Adipocyte (in vitro differentiated cells): ENCODE measurements at regions not wholly inside any gene's neighbourhood (a gene's known extent, or its start where the extent isn't known, plus 50 kb on each side); places are given as distances from the start of the nearest gene placed in this dataset.

Source experiments
- DNase-seq: peaks from one replicate; pipeline ENCODE4 v3.0.0-alpha.2; 2015; ENCODE audit warnings: low read depth
- H3K27me3 ChIP-seq: replicated peaks from 2 replicates; pipeline ENCODE4 v1.7.0; 2013; ENCODE audit warnings: mild to moderate bottlenecking, low read length, moderate library complexity; ENCODE audit not compliant: control insufficient read depth, insufficient read depth
- H3K36me3 ChIP-seq: 2 replicates; pipeline ENCODE4 v1.7.0; 2013; ENCODE audit warnings: low read length, mild to moderate bottlenecking, moderate library complexity; ENCODE audit not compliant: control insufficient read depth, insufficient read depth, severe bottlenecking
- H3K4me1 ChIP-seq: 2 replicates; pipeline ENCODE4 v1.7.0; 2013; ENCODE audit warnings: mild to moderate bottlenecking, low read length, moderate library complexity; ENCODE audit not compliant: control insufficient read depth, insufficient read depth
- H3K4me3 ChIP-seq: 2 replicates; pipeline ENCODE4 v1.7.0; 2013; ENCODE audit warnings: mild to moderate bottlenecking, low read length, moderate library complexity
- H3K9ac ChIP-seq: 2 replicates; pipeline ENCODE4 v1.7.0; 2013; ENCODE audit warnings: mild to moderate bottlenecking, low read length, moderate library complexity
- H3K9me3 ChIP-seq: 2 replicates; pipeline ENCODE4 v1.7.0; 2013; ENCODE audit warnings: mild to moderate bottlenecking, low read length, moderate library complexity; ENCODE audit not compliant: control insufficient read depth

DNA sequence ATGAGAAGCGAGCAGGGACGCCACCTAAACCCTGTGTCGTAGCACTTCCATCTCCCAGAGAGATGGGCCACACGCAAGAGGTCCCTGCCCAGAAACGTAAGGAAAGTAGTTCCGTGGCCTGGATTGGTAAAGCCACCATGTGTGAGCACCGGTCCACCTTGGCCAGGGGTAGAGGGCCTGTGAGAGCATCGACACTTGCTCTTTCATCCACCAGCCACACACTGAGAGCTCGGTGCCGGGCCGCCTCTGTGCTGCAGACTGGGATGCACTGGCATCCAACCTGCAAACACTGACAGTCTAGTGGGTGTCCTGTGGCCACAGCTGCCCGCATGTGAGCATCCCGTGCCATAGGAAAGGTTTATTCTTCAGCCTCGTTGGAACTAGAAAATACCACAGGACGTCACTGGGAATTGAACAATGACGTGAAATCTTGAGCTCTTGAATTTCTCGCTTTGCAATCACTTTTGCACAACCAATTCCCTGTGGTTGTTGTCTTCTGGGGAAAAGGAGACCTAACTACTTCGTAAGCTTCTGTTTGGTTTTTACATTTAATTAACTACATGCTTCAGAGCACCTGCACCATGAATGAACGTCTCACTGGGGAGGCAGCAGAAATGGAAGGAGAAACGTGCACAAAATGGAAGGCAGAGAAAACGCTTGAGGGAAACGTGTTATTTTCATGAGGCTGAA lies 212.0 kb upstream of the RAB6C start:
- no peak overlapping the region for H3K9ac ChIP-seq
- no peaks in the 10 kb centered on the region for H3K36me3 ChIP-seq
- DNase-seq: no peak
- no peak overlapping the region for H3K4me3 ChIP-seq
- H3K4me1 ChIP-seq: no peaks in the 10 kb centered on the region
- H3K9me3 ChIP-seq: no peaks in the 10 kb centered on the region
- peaks cover 10% of the 10 kb centered on the region for H3K27me3 ChIP-seq

DNA sequence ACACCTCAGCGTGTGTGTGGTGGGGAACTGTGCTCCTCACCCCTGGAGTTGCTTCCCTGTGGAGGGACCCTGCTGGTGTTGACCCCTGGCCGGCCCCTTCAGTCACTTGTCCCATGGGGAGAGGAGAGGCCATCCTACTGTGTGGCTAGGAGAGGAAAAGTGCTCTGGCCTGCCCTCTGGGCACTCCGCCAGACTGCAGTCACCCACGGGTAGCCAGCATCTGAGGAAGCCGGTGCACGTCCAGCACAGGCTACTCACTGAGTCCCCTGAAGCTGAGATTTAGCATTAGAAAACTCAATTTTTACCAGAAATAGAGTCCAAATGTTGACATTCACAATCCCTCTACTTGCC lies 211.5 kb upstream of the RAB6C start:
- Histone ChIP-seq H3K36me3 (no peaks in the 10 kb centered on the region), H3K9ac (no peak overlapping the region), H3K9me3 (no peaks in the 10 kb centered on the region), H3K4me1 (no peaks in the 10 kb centered on the region), H3K27me3 (peaks cover 10% of the 10 kb centered on the region), H3K4me3 (no peak overlapping the region)
- DNase-seq: no peak

- Histone ChIP-seq H3K27me3 (peaks cover 10% of the 10 kb centered on the region), H3K36me3 (no peaks in the 10 kb centered on the region), H3K4me3 (no peak overlapping the region), H3K9me3 (no peaks in the 10 kb centered on the region), H3K9ac (no peak overlapping the region), H3K4me1 (no peaks in the 10 kb centered on the region)
- no peak for DNase-seq
Measured at GRCh38 chr2:129768485-129769184, 210.8 kb upstream of the RAB6C start.

DNA sequence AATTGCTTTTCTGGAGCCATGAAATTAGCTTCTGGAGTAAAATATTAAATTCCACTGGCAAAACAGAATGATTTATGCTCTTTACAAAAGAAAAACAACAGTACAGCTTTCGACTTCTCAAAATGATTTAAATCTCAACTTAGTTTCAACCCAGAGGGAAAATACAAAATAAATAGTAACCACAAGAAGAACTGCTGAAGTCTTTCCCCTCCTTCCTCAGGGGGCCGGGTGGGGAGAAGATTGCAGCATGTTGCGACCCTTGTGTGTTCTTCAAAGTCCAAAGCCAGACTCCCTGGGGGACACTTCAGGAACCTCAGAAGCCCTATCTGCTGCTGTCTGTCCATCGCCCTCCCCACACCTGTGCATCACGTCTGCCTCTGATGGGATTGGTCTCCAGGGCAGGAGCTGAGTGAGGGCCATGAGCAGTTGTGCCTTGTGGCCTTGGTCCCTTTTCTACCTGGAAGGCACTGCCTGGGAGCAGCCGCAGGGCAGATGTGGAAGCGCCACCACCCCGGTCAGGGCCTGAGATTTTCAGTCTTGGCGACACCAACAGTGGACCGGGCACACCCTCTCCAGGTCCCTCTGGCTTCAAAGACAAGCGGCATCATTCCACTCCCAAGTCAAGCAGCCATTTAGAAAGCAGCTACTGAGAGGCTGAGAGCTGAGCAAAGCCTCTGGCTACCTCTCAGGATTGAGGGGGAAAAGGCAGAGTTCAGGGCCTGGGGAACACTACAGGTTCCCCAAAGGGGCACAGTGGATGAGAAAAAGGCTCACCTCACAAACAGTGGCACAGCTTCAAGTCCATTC lies 210.1 kb upstream of the RAB6C start:
- DNase-seq: no peak
- no peaks in the 10 kb centered on the region for H3K36me3 ChIP-seq
- no peak overlapping the region for H3K9ac ChIP-seq

DNA sequence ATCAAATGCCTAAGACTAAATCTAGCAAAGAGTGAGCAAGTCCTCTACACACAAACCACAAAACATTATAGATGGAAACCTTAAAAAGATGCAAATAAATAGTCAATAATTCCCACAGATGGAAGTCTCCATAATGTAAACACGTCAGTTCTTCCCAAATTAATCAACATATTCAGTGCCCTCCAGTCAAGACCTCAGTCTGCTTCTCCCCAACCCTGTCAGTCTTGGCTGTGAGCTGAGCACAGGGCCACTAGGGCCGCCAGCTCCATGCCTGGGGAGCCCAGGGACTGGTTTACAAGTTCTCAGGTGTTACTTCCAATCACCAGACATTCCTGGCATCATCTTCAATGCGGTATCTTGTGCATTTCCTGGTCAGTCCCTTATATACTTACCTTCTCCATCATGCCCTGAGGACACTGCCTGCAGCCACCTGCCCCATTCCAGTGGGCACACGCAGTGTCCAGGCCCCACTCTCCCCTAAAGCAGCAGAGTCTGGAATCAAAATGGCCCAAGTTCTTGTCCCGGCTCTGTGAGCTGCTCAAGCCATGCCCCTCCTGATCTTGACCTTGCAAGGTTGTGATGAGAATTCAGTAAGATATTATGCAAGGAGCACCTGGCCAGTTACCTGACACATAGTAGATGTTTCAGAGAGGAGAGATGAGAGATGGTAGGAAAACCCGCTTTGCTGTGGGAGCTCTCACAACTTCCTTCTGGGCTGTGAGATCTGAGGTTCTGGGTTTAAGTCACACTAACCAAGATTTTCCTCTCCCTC lies 207.9 kb upstream of the RAB6C start:
- Histone ChIP-seq H3K4me3 (no peak overlapping the region), H3K4me1 (no peaks in the 10 kb centered on the region), H3K9me3 (no peaks in the 10 kb centered on the region), H3K36me3 (no peaks in the 10 kb centered on the region), H3K27me3 (peaks cover 7% of the 10 kb centered on the region), H3K9ac (no peak overlapping the region)
- no peak for DNase-seq

More for the DNA sequence above, 210.1 kb upstream of the RAB6C start:
- Histone ChIP-seq H3K27me3 (peaks cover 10% of the 10 kb centered on the region), H3K4me3 (no peak overlapping the region), H3K9me3 (no peaks in the 10 kb centered on the region), H3K4me1 (no peaks in the 10 kb centered on the region)

GRCh38 chr2:129772190-129772579 lies 207.3 kb upstream of the RAB6C start:
- Histone ChIP-seq H3K4me3 (no peak overlapping the region), H3K4me1 (no peaks in the 10 kb centered on the region), H3K9ac (no peak overlapping the region), H3K36me3 (no peaks in the 10 kb centered on the region), H3K9me3 (no peaks in the 10 kb centered on the region), H3K27me3 (peaks cover 7% of the 10 kb centered on the region)
- DNase-seq: no peak

GRCh38 chr2:129775952-129776653 lies 203.4 kb upstream of the RAB6C start:
- Histone ChIP-seq H3K4me1 (no peaks in the 10 kb centered on the region), H3K4me3 (no peak overlapping the region), H3K9me3 (no peaks in the 10 kb centered on the region), H3K36me3 (no peaks in the 10 kb centered on the region), H3K27me3 (peaks cover 5% of the 10 kb centered on the region), H3K9ac (no peak overlapping the region)
- no peak for DNase-seq

- DNase-seq: no peak
- Histone ChIP-seq H3K9ac (no peak overlapping the region), H3K4me3 (no peak overlapping the region), H3K4me1 (no peaks in the 10 kb centered on the region), H3K9me3 (no peaks in the 10 kb centered on the region), H3K27me3 (peaks cover 5% of the 10 kb centered on the region), H3K36me3 (no peaks in the 10 kb centered on the region)
Measured at GRCh38 chr2:129777146-129777545, 202.3 kb upstream of the RAB6C start.

DNA sequence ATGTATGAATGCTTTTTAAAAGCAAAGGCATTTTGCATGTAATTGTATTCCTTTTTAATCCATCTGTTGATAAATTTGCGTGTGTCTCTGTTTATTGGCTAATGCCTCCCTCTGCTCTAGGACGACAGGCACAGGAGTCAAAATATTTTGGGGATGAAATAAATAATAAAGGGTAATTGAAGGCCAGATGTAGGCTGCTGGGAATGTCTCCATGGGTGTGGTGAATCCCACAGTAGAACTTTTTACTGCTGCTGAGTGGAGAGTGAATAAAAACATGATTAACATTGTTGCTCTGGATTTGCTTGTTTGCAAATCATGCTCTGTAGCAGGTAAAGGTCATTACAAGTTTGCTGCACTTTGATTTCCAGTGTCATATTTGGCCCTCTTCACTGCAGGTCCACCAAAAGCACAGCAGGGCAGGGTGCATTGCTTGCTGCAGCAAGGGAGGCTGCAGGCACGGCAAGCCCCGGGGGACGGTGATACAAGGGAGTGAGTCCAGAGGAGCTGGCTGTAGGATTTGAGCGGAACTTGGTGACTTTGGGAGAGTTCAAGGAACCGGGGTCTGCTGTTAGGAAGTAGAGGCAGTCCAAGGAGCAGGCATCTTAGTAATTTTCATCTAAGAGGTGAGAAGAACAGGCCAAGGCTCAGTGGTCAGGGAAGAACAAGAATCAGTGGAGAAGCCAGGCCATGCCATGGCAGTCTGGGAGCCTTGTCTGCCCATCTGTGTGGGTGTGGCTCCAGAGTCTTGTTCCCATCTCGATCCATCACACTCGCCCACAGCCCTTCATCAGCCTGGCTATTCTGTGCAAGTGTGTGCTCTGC lies 201.5 kb upstream of the RAB6C start:
- H3K9ac ChIP-seq: no peak overlapping the region
- no peak overlapping the region for H3K4me3 ChIP-seq
- H3K27me3 ChIP-seq: peaks cover 12% of the 10 kb centered on the region
- DNase-seq: no peak
- H3K4me1 ChIP-seq: no peaks in the 10 kb centered on the region
- H3K36me3 ChIP-seq: no peaks in the 10 kb centered on the region
- H3K9me3 ChIP-seq: no peaks in the 10 kb centered on the region

DNA sequence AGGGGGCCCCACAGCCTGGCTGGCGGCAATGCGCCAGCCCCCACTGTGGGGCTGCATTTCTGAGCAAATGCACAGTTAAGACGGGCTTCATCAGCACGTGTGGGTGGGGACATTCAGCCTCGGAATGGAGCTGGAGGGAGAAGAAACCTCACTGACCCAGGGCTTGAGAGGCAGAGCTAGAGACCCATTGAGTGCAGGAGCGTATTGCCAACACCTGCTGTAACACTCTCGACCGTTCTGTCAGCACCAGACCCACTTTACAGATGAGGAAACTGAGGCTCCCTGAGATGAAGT lies 200.9 kb upstream of the RAB6C start:
- Histone ChIP-seq H3K9ac (no peak overlapping the region), H3K4me3 (no peak overlapping the region), H3K9me3 (no peaks in the 10 kb centered on the region), H3K4me1 (no peaks in the 10 kb centered on the region), H3K27me3 (peaks cover 14% of the 10 kb centered on the region), H3K36me3 (no peaks in the 10 kb centered on the region)
- DNase-seq: no peak
